Renal cortex interstitium (tissue), 11 donors: ENCODE measurements at regions not wholly inside any gene's neighbourhood (a gene's known extent, or its start where the extent isn't known, plus 50 kb on each side); places are given as distances from the start of the nearest gene placed in this dataset.
A peak's percentile ranks its signal among the peaks of the same experiment; 100 is the strongest.

Experiments used
- DNase-seq, 11 donors: peaks; one replicate each; pipeline ENCODE4 v3.0.0-alpha.2; 2013; ENCODE audit warnings: low read depth in 9 of 11, low spot score in 4 of 11; ENCODE audit errors: extremely low read depth in 1 of 11

- no peak for DNase-seq
Observed at GRCh38 chr2:200013906-200014305, 58.5 kb downstream of the MAIP1 start.

GRCh38 chr2:200021449-200022114 lies 66.2 kb downstream of the MAIP1 start:
- DNase-seq = no peak

- no peak for DNase-seq
Observed at GRCh38 chr2:200022511-200022910, 67.1 kb downstream of the MAIP1 start.

GRCh38 chr2:200023570-200023969 lies 68.2 kb downstream of the MAIP1 start:
- DNase-seq = no peak

- DNase-seq = no peak
Observed at GRCh38 chr2:200025717-200026116, 70.3 kb downstream of the MAIP1 start.

- no peak for DNase-seq
Observed at GRCh38 chr2:200026332-200027230, 71.2 kb downstream of the MAIP1 start.

GRCh38 chr2:200028998-200029397 lies 73.6 kb downstream of the MAIP1 start:
- no peak for DNase-seq

GRCh38 chr2:200032895-200033294 lies 77.5 kb downstream of the MAIP1 start:
- DNase-seq = no peak

- no peak for DNase-seq
Observed at GRCh38 chr2:200033929-200034328, 78.5 kb downstream of the MAIP1 start.

- DNase-seq = no peak
Observed at GRCh38 chr2:200034816-200035215, 79.4 kb downstream of the MAIP1 start.

GRCh38 chr2:200039724-200040650 lies 84.6 kb downstream of the MAIP1 start:
- peak in 1 of 11 donors; percentile 9 for DNase-seq

- no peak for DNase-seq
Observed at GRCh38 chr2:200040831-200041230, 85.4 kb downstream of the MAIP1 start.

GRCh38 chr2:200041639-200042038 lies 86.3 kb downstream of the MAIP1 start:
- DNase-seq = no peak

- DNase-seq = no peak
Observed at GRCh38 chr2:200042102-200042735, 86.8 kb downstream of the MAIP1 start.

GRCh38 chr2:200042944-200043343 lies 87.6 kb downstream of the MAIP1 start:
- no peak for DNase-seq

GRCh38 chr2:200044453-200044852 lies 89.1 kb downstream of the MAIP1 start:
- DNase-seq = no peak

- DNase-seq = no peak
Observed at GRCh38 chr2:200048421-200048820, 93.0 kb downstream of the MAIP1 start.

GRCh38 chr2:200049086-200049485 lies 93.7 kb downstream of the MAIP1 start:
- DNase-seq = no peak
